ENCODE measurements at regions not wholly inside any gene's neighbourhood (a gene's known extent, or its start where the extent isn't known, plus 50 kb on each side); places are given as distances from the start of the nearest gene placed in this dataset.

DNA sequence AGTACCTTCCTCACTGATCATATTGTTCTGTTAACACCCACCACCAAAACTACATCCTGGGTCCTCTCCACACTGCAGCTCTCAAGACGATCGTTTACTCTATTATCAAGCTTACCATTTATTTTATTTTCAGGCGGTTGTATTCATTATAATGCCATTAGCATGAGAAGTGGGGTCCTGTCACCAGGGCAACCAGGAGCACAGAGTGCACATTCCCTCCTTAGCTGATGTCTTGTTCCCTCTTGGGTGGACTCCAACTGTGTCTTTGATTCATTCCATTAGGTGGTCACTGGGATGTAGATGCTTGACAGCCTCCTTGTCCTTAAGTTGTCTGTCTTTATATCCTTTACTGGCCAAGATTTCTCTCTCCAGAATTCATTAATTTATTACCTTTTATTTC, 965.9 kb upstream of the EEF2KMT start:
- DNase-seq (ENCODE audit: low read depth, low spot score), result no peak
- no peak overlapping the region for H3K4me3 ChIP-seq (ENCODE audit: low read length)

DNA sequence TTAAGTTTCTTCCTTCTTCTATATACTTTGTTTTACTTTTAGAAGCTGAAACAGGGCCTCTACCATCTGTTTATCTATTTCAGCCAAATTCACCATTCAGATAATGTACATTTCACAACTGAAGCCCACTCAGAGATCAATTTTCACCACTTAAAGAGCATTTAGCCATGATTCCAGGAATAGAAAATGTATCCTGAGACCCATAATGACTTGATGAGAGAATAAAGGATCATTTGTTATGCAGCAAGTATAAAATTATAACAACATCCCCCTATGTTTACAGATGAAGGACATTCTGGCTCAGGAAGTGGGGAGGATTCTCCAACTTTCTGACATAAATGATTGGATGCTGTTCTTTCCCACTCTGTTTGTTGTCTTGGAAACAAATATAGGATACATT, 962.1 kb upstream of the EEF2KMT start:
- DNase-seq (ENCODE audit: low read depth, low spot score), result no peak

DNA sequence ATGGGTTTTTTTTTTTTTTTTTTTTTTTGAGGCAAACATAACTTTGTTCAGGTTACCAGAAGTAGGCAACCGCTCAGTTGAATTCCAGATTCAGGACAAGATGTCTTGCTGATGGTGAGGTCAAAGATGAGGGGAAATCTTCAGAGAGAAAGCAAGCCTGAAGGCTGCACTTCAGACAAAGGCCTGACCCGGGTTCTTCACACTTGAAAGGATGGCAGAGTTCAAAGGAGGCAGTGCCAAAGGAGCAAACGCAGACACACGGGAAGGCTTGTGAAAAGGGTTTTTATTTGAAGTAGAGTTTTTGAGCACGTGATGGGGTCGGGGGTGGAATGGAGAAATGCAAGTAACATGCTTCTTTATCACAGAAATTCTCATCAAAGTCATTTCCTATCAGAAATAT, 960.2 kb upstream of the EEF2KMT start:
- no peak for DNase-seq (ENCODE audit: low read depth, low spot score)
- H3K4me3 ChIP-seq (ENCODE audit: low read length), result no peak overlapping the region

More for the DNA sequence above, 962.1 kb upstream of the EEF2KMT start:
- H3K4me3 ChIP-seq (ENCODE audit: low read length), result no peak overlapping the region

DNA sequence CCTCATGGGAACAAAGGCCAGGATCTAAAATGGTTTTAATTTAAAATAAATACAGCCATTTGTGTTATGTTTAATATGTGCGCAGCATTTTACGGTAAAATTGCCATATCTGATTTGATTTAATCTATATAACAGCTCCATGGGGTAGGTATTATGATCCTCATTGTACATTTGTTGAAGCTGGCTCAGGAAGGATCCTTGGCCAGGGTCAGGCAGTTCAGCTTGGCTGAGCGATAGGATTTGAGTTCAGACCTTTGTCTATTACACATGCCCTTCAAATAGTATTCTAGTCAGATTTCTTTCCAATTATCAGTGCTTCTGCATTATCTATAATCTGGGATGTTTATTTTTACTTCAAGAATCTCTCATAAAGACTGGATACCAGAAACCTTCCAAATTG, 950.4 kb upstream of the EEF2KMT start:
- H3K4me3 ChIP-seq (ENCODE audit: low read length), result no peak overlapping the region
- DNase-seq (ENCODE audit: low read depth, low spot score), result no peak

DNA sequence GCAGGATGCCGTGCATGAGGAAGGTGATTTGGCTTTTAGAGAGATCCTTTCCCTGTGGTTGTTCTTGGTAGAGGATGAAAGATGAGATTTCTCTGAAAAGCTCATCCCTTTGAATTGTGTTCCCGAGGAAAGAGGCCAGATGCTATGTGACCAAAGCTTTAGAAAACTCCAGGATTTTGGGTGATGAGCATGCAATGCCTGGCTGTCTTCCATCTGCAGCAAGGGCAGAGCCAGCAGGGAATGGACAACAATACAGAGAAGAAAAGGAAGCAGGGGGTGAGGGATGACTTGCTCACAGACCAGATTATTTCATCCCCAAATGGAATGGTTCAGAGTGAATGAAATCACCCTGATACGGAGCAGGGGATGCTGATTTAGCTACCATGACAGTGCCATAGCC, 949.7 kb upstream of the EEF2KMT start:
- no peak overlapping the region for H3K4me3 ChIP-seq (ENCODE audit: low read length)
- no peak for DNase-seq (ENCODE audit: low read depth, low spot score)

DNA sequence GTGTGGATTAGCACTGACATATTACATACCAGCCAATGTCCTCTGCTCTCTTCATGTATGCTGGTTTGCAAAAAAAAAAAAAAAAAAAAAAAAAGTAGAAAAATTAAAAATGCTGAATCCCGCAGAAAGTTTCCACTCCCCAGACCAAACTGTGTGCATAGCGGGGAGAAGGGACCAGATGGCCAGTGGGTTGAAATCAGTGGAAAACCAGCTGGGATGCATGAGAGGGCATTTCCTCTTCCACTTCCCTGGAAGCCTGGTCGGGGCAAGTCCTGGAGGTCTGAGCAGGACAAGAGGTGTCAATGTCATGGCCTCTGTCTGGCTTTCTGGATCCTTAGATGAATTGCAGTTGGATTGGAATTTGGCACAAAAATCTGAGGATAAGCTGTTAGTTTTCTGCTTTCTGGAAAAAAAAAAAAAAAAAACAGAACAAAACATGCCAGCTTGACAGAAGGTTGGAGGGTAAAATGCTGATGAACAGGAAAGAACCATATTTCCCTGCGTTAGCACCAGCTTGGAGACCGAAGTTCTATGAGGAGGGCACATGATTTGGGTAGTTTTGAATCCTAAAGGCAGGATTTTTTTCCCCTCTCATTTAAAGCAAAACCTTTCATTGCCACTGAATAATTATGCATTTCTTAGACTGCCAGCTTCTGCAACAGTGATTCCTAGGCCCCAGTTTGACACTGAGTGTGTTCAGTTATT, 941.5 kb upstream of the EEF2KMT start:
- no peak for DNase-seq (ENCODE audit: low read depth, low spot score)

DNA sequence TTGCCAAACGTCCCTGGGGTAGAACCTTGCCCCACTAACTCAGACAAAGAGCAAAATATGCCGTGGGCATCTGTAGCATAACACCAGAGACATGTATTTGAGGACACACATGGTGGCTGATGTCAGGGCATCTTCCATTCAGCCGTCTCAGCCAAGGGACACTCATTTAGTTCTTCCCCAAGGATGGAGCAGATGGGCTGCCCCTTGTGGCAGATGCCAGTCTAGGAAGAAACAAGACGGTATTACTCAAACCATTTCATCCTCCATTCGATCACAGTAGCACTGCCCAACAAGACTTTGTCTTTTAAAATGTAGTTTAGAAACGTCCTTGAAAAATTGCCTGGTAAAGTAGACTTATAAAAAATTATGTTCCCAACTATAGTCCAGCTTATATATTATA, 937.6 kb upstream of the EEF2KMT start:
- H3K4me3 ChIP-seq (ENCODE audit: low read length), result no peak overlapping the region
- DNase-seq (ENCODE audit: low read depth, low spot score), result no peak

More for the DNA sequence above, 941.5 kb upstream of the EEF2KMT start:
- H3K4me3 ChIP-seq (ENCODE audit: low read length), result no peak overlapping the region

DNA sequence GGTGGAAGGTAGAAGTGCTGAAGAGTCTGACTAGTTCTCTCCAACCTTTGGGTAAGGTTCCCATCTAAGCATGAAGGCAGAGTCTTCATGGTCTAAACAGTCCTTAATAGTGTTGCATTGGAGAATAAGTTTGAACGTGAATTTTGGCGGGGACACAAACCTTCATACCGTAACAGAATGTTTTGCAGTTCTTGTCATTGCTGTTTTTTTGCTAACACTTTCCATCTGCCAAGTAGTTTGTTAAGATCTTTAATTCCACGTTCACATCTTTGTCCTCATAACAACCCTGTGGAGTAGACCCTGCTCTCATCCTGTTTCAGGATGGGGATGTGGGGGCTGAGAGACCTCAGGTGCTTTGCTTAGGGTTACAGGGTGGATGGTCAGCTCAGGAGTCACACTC, 936.9 kb upstream of the EEF2KMT start:
- no peak overlapping the region for H3K4me3 ChIP-seq (ENCODE audit: low read length)
- no peak for DNase-seq (ENCODE audit: low read depth, low spot score)

DNA sequence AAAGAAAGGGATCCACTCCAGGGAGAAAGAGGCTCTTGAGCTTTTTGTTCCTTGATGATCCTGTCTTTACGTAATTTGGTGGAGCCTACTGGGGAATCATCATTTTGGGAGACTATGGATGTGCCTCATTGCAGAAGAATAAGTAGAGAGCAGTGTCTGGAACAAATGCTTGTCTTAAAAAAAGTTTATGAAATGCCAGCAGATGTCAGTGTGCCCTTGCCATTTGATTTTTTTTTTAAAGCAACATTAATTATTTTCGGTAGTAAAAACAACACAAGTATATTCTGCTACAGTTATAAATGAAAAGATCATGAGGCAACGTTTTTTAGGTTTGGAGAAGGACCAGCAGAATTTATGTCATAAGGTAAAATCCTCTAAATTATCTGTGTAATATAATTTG, 934.8 kb upstream of the EEF2KMT start:
- no peak overlapping the region for H3K4me3 ChIP-seq (ENCODE audit: low read length)
- no peak for DNase-seq (ENCODE audit: low read depth, low spot score)

DNA sequence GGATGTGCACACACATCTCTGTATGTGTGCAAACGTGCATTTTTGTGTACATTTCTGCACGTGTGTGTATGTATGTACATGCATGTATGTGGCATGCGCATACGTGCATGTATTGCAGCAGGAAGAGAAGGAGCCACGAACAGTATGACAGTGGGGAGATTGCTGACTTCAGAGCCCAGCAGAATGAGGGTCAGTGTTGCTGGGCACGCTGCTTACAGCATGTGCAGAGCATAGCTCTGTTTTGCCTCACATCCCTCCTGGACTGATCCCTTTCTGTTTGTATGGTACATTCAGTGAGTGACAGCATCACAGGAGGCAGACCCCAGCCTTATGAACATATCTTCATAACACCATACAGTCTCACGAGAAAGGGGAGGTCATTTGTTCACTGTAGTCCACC, 934.0 kb upstream of the EEF2KMT start:
- H3K4me3 ChIP-seq (ENCODE audit: low read length), result no peak overlapping the region
- DNase-seq (ENCODE audit: low read depth, low spot score), result no peak

DNA sequence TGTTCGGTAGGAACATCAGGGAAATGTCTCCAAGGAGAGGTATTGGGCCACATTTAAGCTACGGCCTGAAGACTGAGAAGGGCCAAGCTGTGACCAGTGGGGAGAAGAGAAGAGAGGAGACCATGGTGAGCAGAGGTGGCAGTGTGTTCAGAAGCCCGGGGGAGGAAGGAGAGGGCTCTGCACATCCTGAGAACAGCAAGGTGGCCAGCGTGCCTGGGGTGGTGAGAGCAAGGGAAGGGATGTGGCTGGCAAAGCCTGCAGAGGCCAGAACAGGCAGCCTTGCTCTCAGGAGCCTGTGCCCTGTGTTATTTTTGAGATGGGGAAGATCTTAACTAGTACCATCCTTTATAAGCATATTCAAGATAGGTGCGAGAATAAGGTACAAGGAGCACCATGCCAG, 933.5 kb upstream of the EEF2KMT start:
- no peak for DNase-seq (ENCODE audit: low read depth, low spot score)
- H3K4me3 ChIP-seq (ENCODE audit: low read length), result no peak overlapping the region

DNA sequence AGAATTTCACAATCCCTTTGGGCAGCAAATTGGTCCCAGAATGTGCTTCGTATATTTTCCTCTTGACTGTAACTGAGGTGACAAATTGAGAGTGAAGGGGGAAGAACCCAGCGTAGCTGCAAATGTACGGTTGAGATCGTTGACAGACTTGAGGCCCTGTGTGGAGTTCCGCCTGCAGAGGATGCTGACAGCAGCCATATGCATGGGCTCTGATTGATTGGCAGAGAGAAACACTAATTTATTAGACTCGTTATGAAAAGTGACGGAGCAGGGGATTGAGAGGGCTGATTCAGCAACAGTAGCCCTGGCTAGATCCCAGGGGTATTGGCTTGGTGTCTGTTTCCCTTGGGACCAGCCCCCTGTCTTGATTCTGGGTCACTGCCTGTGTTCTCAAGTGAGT, 930.1 kb upstream of the EEF2KMT start:
- H3K4me3 ChIP-seq (ENCODE audit: low read length), result no peak overlapping the region
- no peak for DNase-seq (ENCODE audit: low read depth, low spot score)

DNA sequence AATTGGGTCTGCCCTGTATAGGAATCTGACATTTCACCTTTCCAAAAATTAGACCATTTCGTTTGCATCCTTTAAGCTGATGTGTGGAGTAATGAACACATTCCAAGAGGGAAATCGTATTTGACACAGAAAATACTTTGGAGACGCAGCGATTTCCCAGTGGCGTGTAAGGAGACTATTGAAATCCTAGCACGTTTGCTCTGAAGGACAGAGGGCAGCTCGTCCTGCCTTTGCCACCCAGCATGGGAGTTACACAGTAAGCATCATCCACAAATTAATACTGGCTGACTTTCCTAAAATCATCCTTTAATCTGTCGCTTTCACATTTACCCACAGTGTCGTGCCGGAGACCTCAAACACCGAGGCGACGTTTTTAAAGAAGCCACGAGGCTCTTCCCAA, 925.9 kb upstream of the EEF2KMT start:
- DNase-seq (ENCODE audit: low read depth, low spot score), result no peak
- H3K4me3 ChIP-seq (ENCODE audit: low read length), result no peak overlapping the region

DNA sequence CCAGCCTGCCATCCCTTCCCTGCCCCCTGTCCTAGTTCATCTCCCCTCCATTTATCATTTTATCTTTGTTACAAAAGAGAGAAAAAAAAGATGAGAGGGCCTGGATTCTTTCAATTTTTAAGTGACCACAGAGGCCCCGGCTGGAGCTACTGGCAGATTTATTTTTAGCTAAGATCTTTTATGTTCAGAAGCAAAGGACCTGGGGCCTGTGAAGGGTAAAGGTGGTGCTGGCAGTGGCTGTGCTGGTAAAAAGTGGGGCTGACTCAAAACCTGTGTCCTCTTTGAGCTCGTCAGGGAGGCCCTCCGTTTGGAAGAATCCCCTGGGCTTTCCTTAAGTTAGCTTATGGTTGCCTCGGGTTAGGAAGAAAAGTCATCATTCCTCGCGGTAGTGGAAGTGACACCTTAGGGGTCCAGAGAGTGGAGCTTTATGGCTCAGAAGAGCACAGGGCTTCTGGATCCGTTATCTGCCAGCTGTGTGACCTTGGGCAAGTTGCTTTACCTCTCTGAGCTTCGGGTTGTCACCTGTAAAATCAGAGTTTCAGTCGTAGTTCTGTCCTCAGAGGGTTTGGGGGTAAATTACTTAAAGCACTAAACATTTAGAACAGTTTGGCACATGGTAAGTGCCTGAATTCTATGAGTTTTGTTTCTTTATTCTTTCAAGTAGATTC, 923.8 kb upstream of the EEF2KMT start:
- no peak for DNase-seq (ENCODE audit: low read depth, low spot score)
- no peak overlapping the region for H3K4me3 ChIP-seq (ENCODE audit: low read length)

DNA sequence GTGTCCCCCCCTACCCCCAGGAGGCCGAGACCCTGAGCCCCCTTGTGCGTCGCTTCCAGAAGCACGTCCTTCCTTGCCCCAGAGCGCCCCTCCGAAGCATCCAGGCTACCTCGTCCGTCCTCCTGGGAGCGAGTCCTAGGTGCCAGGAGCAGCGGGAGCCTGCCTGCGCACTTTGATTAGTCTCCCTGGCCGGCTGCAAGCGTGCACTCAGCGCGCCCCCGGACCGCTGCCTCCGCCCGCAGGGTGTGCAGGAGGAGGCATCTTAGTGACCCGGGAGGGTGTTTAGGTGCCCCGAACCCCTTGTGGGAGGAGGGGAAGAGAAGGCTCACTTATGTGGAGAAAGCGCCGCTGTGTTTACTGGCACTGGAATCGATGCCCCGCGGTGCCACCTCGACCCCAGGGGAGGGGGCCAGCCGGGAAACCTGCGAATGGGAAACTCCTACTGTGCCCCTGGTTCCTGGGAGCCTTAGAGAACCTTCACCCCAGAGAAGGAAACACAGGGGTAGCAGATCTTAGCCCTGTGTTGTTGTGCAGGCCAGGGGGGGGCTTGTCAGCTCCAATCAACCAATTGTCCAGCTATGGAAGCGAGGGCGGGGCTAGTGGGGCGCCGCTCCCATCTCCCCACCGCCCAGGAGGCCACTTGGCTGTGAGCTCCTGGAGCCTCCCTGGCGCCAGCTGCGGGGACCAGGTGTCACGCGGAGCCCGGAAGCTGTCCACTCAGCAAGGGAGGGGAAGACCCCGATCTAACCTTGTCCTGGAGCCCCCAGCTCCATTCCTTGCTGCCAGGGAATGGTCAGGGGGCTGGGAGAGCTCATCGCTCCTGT, 922.8 kb upstream of the EEF2KMT start:
- DNase-seq (ENCODE audit: low read depth, low spot score), result no peak
- H3K4me3 ChIP-seq (ENCODE audit: low read length), result no peak overlapping the region

DNA sequence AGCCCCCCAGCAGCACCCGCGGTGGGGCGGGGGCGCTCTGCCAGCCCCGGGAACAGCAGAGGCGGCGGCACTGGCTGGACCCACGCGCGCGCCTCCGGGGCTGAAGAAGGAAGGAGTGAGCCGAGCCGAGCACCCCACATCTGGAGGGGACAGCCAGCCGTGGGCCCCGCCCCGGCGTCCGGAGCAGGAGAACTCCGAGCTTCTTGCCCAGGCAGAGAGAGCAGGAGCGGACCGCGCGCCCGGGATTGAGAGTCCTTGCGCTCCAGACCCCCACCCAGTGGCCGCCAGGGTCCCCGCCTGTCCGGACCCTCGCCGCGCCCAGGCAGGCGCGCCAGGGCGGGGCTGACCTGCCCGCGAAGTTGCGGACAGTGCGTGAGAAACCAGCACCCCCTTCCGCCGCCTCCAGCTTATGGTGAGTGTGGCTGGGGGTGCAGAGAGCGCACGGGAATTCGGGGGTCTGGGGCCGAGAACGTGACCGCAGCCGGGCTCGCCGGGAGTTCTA, 921.9 kb upstream of the EEF2KMT start:
- H3K4me3 ChIP-seq (ENCODE audit: low read length), result no peak overlapping the region
- no peak for DNase-seq (ENCODE audit: low read depth, low spot score)

DNA sequence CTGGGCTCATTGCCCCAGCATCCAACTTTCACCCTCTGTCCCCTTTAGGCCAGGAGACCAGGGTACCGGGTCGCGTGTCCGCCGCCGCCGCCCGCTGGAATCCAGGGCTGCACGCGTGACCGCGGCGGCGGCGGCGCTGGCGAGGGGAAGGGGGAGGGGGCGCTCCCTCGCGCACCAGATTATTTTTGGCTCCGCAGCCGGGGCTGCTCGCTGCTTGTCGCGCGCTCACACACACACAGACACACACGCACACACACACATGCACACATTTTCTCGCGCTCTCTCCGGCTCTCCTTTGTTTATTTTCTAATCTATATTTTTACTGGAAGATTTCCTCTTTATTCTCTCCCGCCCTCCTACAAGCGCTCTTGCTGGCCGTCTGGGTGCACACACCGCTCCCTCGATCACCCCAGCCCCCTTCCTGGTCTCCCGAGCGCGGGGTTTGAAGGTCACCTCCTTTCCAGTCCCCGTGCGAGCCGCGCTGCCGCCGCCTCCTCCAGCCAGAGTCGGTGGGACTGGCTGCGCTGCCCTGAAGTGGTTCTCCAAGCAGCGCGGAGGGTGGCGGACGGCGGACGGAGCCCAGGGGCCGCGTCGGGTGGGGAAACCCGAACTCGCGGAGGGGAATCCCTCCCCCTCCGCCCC, 921.4 kb upstream of the EEF2KMT start:
- DNase-seq (ENCODE audit: low read depth, low spot score), result no peak
- no peak overlapping the region for H3K4me3 ChIP-seq (ENCODE audit: low read length)

DNA sequence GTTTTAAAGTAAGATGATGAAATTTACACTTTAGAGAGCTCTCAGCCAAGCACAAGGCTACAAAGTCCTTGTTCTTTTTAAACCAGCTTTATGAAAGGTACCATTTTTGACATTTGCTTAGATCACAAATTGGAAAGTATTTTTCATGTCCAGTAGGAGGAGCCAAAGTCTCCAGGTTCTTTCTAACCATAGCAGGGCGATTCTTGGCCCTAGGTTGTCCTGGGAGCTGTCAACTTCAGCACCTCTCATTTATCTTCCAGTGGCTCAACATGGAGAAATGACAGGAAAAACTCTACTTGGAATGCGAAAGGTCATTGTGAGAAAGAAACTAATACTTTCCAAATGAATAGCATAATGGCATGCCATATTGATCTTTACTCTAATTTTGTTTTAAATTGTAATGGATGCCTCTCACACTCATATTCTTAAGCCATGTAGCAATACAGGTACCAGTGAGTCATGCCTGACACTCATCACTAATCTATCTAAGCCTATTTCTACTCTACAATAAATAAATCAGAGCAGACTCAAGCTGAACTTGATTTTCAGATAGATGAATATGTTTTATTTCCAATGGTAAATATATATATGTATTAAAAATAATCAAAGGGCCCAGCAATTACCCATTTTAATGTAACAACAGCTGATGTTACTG, 919.1 kb upstream of the EEF2KMT start:
- DNase-seq (ENCODE audit: low read depth, low spot score), result peak; percentile 21
- H3K4me3 ChIP-seq (ENCODE audit: low read length), result no peak overlapping the region

DNA sequence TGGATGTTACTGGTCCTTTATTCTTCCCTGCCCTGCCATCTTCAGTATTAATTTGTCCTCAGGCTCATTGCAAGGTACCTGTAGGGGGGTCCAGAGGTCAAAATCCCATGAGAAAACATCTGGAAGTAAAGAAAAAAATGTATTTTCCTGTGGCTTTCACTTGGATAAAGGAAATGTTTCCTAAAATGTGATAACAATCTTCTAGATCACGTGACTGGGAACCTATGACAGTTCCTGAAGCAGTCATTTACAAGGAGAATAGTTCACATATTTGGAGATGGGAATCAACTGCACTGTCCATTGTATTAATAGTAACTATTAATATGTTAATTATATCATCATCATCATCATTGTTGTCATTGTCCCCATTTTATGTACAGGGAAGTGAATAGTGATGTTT, 915.1 kb upstream of the EEF2KMT start:
- H3K4me3 ChIP-seq (ENCODE audit: low read length), result no peak overlapping the region
- DNase-seq (ENCODE audit: low read depth, low spot score), result no peak

Data from Jurkat, Clone E6-1 (cell line).